AG09319 (cell line): ENCODE measurements at regions not wholly inside any gene's neighbourhood (a gene's known extent, or its start where the extent isn't known, plus 50 kb on each side); places are given as distances from the start of the nearest gene placed in this dataset.

Source experiments
- DNase-seq: peaks from one replicate; pipeline ENCODE4 v3.0.0-alpha.2; 2010; ENCODE audit warnings: low read depth; ENCODE audit errors: extremely low read depth
- TF ChIP-seq, protein P1 (sequence below): IDR thresholded peaks from 2 replicates; pipeline ENCODE4 v1.5.1; 2011; ENCODE audit warnings: low read depth, mild to moderate bottlenecking, inconsistent platforms, low read length, moderate library complexity

DNA sequence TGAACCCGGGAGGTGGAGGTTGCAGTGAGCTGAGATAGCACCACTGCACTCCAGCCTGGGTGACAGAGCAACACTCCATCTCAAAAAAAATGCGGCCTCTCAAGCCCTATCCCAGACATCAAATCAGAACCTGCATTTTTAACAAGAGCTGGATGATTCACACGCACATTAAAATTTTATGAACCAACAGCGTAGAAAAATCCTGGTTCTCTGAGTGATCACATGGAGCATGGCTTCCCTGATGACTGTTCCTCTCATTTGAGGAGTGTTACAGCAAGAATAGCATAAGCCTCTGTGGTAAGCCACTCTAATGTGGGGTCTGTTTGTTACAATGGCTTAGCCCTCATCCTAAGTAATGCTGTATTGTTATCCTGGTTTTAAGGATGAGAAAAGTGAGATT lies 163.6 kb downstream of the BRMS1L start:
- no peak for DNase-seq
- TF ChIP-seq, protein P1, sequence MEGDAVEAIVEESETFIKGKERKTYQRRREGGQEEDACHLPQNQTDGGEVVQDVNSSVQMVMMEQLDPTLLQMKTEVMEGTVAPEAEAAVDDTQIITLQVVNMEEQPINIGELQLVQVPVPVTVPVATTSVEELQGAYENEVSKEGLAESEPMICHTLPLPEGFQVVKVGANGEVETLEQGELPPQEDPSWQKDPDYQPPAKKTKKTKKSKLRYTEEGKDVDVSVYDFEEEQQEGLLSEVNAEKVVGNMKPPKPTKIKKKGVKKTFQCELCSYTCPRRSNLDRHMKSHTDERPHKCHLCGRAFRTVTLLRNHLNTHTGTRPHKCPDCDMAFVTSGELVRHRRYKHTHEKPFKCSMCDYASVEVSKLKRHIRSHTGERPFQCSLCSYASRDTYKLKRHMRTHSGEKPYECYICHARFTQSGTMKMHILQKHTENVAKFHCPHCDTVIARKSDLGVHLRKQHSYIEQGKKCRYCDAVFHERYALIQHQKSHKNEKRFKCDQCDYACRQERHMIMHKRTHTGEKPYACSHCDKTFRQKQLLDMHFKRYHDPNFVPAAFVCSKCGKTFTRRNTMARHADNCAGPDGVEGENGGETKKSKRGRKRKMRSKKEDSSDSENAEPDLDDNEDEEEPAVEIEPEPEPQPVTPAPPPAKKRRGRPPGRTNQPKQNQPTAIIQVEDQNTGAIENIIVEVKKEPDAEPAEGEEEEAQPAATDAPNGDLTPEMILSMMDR = no peak

DNA sequence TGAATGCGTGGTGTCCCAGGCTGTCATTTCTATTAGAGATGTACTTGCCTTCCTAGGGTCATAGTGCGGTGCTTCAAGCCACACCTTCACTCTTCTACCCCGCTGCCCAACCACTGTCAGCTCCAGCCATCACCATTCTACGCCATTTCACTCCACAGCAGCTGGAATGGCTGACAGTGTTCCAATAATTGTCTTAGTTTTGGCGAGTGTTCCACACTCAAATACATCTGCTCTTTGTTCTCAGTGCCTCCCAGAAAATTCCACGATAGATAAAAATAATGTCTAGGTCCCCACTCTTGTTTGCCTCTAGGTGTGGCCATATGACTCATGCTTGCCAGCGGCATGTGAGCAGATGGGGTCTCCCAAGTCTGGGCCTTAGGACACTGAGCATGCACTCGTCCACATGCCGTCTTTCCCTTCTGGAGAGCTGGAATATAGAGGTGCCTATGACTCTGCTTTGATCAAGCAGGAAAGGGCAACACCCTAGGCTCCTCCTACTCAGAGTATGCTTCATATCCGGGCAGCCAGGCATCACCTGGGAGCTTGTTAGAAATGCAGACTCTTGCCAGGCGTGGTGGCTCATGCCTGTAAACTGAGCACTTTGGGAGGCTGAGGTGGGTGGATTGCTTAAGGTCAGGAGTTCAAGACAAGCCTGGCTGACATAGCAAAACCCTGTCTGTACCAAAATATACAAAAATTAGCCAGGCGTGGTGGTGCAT lies 163.0 kb downstream of the BRMS1L start:
- no peak for DNase-seq

DNA sequence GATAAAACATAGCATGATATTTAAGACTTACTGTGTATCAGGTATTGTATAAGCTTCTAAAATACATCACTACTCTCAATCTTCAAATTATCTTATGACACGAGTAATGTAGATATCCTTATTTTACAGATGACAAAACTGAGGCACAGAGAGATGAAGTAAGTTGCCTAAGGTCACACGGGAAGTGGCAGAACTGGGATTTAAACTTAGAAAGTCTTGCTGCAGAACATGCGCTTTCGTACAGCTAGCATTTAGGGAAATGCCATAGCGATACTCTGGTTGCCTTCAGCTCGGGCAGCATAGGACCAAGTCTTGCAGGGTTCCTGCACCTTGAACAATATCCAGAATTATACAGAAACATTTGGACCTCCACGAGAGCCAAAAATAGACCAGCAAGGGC lies 162.4 kb downstream of the BRMS1L start:
- DNase-seq = no peak
- TF ChIP-seq, protein P1 = no peak

More for the DNA sequence above, 163.0 kb downstream of the BRMS1L start:
- TF ChIP-seq, protein P1 = no peak

DNA sequence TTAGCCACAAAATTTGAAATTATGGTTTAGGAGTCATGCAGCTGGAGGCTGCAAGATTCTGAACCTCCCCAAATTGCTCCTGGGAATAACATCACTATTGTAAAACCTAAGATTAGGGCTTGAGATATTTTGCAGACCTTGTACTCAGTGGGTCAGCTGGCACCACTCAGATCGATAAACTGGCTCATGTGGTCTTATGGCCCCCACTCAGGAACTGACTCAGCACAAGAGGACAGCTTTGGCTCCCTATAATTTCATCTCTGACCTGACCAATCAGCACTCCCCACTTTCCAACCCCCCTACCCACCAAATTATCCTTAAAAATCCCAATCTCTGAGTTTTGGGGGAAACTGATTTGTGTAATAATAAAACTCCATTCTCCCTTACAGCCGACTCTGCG lies 161.6 kb downstream of the BRMS1L start:
- TF ChIP-seq, protein P1 = no peak

DNA sequence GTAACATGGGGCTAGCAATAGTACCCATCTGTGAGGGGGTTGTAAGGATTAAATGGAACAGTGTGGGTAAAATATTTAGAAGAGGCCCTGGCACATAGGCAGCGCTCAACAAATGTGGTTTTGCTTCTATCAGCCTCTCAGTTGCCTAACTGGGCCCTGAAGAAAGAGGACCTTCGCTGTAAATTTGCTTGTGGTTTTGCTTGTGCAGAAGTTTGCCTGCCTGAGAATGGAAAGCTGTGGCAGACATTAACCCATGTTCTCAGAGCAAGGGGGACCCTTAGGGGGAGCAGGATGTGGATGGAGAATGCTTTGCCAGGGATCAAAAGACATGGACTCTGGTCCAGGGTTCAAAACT lies 160.1 kb downstream of the BRMS1L start:
- DNase-seq = no peak

More for the DNA sequence above, 161.6 kb downstream of the BRMS1L start:
- no peak for DNase-seq

DNA sequence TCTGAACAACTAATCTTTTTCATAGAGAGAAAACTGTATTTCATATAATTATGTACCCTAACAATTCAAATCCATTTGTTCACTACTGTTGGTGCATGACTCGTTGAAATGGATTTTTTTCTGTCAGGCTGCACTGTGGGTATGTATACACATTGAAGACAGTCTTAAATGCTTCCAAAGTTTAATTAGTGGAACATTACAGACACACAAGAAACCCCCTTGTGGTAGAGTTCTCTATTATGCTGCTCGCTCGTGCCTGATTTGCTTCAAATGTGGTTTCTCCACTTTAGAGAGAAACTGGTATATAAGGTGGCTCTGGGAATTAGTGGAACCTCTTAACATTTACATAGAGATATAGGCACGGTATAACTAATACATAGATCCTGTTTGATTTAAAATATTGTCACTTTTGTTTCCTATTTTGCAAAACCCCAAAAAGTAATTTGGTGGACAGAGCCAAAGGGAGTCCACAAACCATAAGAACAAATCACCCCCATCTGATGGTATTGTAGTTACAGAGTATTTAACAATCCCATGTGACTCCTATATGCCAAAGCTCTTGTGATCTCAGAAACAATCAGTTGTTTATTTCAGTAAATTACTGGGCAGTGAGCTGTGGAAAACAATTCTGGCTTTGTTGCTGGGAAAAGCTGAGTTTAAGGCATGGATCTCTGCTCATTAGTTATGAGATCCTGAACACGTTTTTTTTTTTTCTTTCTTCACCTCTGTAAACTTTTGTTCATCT lies 159.5 kb downstream of the BRMS1L start:
- DNase-seq = no peak
- TF ChIP-seq, protein P1 = no peak

More for the DNA sequence above, 160.1 kb downstream of the BRMS1L start:
- TF ChIP-seq, protein P1 = no peak

DNA sequence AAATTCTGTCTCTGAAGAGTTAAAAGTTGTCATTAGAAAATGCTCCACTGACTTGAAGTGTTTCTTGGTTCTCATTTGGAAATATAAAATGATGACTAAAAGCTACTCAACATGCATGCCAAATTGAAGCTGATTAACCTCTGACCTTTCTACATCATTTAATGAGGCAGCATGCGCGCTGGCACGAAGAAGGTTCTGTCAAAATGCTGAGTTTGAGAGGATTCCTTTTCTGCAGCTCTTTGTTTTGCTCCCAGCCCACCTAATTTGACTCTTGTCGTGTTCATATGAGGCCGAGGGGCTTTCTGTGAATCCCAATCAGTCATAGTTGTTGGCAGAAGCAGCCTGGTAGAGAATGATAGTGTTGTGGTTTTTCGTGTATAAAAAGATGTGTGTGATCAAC lies 153.4 kb downstream of the BRMS1L start:
- TF ChIP-seq, protein P1 = no peak
- DNase-seq = no peak
